HG03280 (cell line): ENCODE measurements at regions not wholly inside any gene's neighbourhood (a gene's known extent, or its start where the extent isn't known, plus 50 kb on each side); places are given as distances from the start of the nearest gene placed in this dataset.
"Not testable (repeated sequence)": the region's sequence is repeated elsewhere in the genome, so short reads cannot be mapped to it uniquely, and the experiment has no call there.

ENCODE experiments used
- ATAC-seq: cut with Tn5 transposase; IDR thresholded peaks from one replicate; pipeline ENCODE4 v1.9.1; 2021; ENCODE audit warnings: mild to moderate bottlenecking, moderate library complexity; ENCODE audit not compliant: unreplicated experiment

DNA sequence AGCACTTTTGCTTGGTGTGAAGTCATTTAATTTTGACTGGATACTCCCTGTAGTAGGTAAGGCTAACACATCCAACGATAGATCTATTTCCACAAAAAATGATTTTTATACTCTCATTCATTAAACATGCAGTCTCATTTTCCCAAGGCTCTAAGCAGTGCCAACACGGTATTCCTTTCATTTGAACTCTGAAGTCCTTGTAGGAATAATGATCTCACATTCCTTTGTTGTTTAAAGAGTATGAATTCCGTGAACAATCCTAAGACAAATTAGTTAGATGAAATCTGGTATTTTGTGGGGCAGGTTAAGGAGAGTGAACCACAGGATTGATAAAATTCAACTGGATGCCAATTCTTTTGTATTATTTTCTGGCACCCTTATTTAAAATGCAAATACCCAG is 66.6 kb downstream of the LACC1 start:
- ATAC-seq, result no peak

DNA sequence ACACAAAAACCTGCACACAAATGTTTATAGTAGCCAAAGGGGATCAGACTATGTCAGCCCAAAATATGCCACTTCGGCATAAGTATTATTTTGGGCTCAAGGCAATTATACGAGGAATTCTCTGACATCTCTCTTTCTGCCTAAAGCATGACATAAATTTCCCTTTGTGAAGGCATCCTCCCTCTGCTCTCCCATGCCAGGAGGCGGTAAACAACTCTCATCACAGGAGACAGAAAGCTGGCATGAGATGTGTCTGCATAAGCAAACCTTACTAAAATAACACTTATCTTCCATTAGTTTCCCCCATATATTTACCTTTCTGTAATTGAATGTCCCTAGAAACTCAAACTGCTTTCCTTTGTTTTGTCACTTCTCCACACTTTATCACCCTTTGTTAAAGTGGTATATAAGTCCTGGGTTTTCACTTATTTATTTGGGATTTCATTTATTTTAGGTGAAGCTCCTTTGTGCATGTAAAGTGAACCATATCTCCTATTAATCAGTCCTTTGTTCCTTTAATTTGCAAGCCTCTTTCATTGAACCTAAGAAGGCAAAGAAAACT is 68.3 kb downstream of the LACC1 start:
- ATAC-seq, result no peak

DNA sequence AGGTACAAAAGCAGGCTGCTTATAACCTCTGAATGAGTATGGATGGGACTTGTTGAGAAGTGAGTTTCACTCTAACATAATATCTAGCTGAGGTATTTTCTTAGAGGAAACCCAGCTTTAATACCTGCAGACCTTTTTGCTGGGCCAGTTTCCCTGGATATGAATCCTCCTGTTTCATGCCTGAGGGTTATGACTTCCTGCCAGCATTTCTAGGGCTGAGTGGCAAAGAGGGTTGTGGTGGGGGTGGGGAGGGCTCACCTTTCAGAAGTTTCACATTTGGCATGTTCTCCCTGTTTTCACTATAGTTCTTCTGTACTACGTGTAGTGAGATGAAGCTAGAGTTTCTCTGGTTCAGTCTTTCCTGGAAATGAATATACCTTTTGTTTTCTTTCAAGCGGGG is 73.7 kb downstream of the LACC1 start:
- no peak for ATAC-seq

DNA sequence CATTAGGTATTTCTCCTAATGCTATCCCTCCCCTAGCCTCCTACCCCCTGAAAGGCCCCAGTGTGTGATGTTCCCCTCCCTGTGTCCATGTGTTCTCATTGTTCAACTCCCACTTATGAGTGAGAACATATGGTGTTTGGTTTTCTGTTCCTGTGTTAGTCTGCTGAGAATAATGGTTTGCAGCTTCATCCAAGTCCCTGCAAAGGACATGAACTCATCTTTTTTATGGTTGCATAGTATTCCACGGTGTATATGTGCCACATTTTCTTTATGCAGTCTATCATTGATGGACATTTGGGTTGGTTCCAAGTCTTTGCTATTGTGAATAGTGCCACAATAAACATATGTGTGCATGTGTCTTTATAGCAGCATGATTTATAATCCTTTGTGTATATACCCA is 77.3 kb downstream of the LACC1 start:
- ATAC-seq, result not testable (repeated sequence)

DNA sequence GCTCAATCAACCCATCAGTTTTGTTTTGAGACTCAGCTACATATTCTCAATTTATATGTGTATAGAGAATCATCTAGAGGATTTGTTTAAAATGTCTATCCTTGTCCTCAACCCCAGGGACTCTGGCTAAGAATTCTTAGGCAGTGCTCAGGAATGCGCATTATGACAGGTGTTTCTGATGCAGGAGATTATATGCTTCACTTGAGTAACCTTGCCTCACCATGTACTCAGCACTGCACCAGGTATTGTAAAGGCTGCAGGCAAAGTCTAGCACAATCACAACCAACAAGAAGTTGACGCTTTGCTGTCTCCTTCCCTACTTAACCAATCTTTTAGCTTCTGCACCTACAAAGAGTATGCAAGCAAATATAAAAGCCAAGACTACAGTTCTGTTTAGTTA is 79.6 kb downstream of the LACC1 start:
- ATAC-seq, result no peak

DNA sequence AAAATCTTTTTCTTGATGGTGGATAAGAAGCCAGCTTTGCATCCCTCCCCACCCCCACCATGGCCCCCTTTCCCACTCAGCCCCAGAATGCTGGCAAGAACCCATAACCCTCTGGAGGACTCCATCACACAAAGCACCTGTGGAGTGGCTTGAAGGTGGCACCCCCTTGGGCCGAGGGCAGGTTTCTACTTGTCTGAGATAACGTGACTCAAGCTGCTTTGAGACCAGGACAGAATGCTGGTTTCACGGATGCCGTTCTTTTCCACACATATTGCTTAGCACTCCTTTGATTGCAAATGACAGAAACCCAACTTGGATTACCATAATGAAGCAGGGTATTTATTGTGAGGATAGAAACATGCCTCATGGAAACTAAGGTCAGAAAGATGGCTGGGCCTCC is 82.2 kb downstream of the LACC1 start:
- no peak for ATAC-seq

DNA sequence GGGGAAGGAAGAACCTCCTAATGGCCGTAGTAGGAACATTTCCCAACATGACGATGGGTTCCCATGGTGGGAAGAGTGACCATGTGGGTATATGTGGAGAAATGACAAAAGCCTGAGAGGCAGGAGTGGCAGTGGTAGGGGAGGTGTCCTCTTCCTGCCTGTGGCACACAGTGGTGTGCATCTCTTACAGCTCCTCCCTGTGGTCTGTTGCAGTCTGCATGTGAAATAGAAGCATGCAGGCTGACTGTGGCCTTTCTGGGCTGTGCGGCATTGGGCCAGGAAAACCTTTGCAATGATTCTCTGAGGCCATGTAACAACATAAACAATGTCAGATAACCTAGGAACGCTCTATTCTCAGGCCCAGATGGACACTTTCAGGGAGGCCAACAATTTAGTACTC is 84.0 kb downstream of the LACC1 start:
- ATAC-seq, result no peak

DNA sequence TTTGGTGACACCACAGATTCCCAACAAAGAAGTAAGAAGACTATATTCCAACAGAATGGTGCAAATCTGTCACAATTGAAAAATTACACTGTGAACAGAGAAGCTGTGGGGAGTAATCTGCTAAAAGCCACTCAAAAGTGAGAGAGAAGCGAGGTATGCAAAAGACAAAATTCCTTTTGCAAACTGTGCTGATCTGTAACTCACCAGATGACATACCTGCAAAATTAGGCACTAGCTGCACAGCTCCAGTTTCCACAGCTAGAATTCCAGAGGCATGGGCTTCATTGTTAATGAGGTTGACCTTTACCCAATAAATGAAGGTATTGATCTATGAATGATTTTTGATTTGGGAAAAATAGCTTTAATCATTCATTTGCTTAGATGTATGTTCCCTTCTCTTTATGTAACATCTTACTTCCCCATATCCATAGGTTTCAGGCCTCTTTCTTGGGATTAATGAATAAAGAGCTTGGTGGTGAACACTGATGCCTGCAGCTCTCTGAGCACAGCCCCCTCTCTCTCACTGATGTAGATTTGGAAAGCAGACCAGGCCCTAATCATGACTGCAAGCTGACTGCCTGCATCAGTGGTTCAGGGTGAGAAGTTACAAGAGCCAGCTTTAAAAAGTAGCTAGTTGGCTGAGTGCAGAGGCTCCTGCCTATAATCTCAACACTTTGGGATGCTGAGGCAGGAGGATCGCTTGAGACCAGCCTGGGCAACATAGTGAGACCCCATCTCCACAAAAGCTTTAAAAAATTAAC is 85.2 kb downstream of the LACC1 start:
- no peak for ATAC-seq

DNA sequence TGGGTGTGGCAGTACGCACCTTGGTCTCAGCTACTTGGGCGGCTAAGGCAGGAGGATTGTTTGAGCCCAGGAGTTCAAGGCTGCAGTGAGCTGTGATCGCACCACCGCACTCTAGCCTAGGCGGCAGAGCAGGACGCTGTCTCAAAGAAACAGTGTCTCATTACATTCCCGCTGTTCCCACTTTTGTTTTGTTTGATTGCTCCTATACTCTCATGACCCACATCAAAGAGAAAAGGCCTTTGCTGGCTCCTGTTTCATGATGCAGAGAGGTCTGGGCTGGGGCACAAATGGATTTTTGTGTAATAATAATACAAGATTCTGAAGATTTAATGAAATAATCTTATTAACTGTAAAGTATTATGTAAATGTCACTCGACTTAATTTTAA is 85.7 kb downstream of the LACC1 start:
- no peak for ATAC-seq

DNA sequence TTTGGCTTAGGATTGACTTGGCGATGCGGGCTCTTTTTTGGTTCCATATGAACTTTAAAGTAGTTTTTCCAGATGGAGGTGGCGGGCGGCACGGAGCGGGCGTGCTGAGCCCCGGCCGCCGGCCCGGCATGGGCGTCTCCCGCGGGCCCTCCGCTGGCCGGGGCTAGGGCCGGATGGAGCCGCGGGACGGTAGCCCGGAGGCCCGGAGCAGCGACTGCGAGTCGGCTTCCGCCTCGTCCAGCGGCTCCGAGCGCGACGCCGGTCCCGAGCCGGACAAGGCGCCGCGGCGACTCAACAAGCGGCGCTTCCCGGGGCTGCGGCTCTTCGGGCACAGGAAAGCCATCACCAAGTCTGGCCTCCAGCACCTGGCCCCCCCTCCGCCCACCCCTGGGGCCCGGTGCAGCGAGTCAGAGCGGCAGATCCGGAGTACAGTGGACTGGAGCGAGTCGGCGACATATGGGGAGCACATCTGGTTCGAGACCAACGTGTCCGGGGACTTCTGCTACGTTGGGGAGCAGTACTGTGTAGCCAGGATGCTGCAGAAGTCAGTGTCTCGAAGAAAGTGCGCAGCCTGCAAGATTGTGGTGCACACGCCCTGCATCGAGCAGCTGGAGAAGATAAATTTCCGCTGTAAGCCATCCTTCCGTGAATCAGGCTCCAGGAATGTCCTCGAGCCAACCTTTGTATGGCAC is 88.7 kb downstream of the LACC1 start:
- not testable (repeated sequence) for ATAC-seq

DNA sequence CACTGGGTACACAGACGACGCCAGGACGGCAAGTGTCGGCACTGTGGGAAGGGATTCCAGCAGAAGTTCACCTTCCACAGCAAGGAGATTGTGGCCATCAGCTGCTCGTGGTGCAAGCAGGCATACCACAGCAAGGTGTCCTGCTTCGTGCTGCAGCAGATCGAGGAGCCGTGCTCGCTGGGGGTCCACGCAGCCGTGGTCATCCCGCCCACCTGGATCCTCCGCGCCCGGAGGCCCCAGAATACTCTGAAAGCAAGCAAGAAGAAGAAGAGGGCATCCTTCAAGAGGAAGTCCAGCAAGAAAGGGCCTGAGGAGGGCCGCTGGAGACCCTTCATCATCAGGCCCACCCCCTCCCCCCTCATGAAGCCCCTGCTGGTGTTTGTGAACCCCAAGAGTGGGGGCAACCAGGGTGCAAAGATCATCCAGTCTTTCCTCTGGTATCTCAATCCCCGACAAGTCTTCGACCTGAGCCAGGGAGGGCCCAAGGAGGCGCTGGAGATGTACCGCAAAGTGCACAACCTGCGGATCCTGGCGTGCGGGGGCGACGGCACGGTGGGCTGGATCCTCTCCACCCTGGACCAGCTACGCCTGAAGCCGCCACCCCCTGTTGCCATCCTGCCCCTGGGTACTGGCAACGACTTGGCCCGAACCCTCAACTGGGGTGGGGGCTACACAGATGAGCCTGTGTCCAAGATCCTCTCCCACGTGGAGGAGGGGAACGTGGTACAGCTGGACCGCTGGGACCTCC is 89.4 kb downstream of the LACC1 start:
- not testable (repeated sequence) for ATAC-seq

DNA sequence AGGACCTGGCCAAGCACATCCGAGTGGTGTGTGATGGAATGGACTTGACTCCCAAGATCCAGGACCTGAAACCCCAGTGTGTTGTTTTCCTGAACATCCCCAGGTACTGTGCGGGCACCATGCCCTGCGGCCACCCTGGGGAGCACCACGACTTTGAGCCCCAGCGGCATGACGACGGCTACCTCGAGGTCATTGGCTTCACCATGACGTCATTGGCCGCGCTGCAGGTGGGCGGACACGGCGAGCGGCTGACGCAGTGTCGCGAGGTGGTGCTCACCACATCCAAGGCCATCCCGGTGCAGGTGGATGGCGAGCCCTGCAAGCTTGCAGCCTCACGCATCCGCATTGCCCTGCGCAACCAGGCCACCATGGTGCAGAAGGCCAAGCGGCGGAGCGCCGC is 90.2 kb downstream of the LACC1 start:
- not testable (repeated sequence) for ATAC-seq

DNA sequence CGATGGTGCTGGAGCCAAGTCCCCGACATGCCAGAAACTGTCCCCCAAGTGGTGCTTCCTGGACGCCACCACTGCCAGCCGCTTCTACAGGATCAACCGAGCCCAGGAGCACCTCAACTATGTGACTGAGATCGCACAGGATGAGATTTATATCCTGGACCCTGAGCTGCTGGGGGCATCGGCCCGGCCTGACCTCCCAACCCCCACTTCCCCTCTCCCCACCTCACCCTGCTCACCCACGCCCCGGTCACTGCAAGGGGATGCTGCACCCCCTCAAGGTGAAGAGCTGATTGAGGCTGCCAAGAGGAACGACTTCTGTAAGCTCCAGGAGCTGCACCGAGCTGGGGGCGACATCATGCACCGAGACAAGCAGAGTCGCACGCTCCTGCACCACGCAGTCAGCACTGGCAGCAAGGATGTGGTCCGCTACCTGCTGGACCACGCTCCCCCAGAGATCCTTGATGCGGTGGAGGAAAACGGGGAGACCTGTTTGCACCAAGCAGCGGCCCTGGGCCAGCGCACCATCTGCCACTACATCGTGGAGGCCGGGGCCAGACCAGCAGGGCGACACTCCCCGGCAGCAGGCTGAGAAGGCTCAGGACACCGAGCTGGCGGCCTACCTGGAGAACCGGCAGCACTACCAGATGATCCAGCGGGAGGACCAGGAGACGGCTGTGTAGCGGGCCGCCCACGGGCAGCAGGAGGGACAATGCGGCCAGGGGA is 91.0 kb downstream of the LACC1 start:
- not testable (repeated sequence) for ATAC-seq

DNA sequence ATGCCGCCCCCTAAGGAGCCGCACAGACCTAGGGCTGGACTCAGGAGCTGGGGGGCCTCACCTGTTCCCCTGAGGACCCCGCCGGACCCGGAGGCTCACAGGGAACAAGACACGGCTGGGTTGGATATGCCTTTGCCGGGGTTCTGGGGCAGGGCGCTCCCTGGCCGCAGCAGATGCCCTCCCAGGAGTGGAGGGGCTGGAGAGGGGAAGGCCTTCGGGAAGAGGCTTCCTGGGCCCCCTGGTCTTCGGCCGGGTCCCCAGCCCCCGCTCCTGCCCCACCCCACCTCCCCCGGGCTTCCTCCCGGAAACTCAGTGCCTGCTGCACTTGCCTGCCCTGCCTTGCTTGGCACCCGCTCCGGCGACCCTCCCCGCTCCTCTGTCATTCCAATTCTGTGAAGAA is 91.6 kb downstream of the LACC1 start:
- ATAC-seq, result not testable (repeated sequence)

DNA sequence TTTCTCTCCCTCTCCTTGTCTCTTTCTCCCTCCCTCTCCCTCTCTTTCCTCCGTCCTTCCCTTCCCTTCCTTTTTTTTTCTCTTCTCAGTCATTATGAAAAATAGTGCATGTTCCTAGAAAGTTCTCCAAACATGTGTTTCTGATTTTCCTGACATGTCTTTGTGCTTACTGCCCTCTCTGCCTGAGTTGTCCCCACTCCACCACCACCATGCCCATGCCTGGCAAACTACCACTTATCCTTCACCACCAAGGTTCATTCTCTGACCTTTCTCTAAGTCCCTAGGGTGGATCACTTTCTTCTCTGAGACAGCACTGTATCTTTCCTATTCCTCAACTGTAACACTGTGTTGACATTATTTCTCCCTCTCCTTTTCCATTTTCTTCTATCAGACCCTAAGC is 98.2 kb downstream of the LACC1 start:
- ATAC-seq, result no peak

DNA sequence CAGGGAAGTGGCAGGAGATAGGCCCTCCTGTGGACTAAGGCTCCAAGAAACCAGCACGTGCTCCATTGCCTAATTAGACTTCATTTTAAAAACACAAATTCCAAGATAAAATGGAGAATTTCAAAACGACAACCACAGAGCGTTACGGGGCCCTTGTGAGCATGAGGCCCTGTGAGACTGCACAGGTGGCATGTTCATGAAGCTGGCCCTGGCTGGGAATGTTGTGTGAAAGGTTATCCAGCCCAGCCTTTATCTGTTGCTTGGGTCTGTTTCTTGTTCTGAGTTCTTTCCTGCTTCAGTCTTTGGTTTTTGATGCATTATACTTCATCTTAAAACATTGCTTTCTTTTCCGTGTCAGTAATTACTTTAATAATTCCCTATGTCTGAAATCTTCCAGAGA is 99.0 kb downstream of the LACC1 start:
- no peak for ATAC-seq

DNA sequence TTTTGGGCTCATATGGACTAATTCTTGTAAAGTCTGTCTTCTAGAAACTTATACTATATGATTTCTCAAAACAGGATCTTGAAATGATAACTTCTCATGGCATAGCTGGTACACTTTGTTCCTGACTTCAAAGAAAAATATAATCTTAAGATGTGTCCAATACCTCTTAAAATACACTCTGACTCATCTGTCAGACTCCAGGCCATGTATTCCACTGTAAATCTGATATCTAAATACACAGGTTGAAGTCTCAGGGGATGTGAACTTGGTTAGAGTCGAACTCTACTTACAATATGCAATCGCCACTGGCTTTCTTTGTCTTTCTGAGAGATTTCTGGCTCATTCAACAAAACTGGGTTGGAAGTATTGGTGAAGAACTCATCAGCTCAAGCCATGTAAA is 99.8 kb downstream of the LACC1 start:
- no peak for ATAC-seq

DNA sequence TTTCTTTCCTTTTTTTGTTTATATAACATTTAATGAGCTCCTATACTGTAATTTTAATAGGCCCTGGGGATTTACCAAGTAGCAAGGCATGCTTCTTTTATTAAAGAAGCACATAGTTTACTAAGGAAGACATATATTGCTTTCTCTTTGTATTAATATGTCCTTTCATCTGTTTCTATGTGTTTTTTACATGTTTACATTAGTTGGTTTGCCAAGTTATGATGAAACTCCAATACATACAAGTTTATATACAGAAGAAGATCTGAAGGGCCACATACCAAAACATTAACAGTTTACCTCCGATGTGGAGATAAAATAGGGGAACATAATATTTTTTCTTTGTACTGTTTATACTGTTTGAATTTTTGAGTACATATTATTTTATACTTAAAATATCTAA is 100.9 kb downstream of the LACC1 start:
- ATAC-seq, result no peak

DNA sequence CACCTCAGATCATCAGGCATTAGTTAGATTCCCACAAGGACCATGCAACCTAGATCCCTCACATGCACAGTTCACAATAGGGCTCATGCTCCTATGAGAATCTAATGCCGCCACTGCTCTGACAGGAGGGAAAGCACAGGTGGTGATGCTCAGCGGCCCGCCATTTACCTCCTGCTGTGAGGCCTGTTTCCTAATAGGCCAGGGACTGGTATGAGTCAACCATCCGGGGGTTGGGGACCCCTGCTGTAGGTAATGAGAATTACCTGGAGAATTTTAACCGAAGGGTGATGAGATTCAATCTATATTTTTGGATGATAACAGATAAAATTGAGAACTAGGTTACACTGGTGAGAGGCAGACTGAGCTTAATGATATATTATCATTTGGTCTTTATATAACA is 101.4 kb downstream of the LACC1 start:
- ATAC-seq, result no peak

DNA sequence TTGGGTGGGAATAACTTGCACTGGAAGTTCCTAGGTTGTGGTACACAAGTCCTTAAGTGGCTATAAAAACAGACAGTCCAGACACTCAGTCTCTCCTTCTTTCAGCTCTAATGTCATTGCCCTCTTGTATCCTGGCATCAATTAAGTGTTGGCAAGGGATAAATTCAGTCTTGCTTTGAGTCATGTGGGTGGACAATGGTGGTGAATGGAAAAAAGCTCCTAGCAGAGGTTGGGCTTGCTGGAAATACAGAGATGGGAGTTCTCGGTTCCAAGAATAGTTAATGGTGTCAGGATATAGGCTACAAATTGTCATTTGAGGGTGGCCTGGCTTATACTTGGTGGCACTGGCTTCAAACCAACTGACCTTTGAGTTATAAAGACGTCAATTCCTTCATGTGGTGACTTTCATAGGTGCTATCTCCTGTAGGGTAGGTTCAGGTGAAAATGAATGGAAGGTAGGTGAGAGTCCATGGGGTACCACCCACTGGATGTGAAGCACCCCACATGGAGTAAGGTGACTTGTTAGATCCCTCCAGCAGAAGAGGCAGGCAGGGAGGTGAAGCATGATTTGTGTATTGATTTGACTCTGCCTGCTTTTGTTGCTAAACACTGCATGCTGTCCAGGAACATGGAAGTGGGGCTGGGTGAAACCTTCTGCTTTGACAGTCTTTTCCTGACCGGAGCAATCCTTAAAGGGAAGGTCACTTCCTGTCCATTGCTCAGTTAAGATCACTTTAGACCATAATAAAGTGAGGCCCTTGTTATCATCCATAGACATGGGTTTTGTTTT is 102.0 kb downstream of the LACC1 start:
- no peak for ATAC-seq
